IPS-15b (cell line): ENCODE measurements at regions not wholly inside any gene's neighbourhood (a gene's known extent, or its start where the extent isn't known, plus 50 kb on each side); places are given as distances from the start of the nearest gene placed in this dataset.

Source experiments
- H3K27me3 ChIP-seq: one replicate; pipeline ENCODE4 v1.6.1; 2013; ENCODE audit warnings: low read length; ENCODE audit not compliant: control insufficient read depth, insufficient read depth
- H3K36me3 ChIP-seq: one replicate; pipeline ENCODE4 v1.6.1; 2013; ENCODE audit warnings: low read length; ENCODE audit not compliant: control insufficient read depth, insufficient read depth
- H3K4me1 ChIP-seq: one replicate; pipeline ENCODE4 v1.6.1; 2013; ENCODE audit warnings: mild to moderate bottlenecking, low read length; ENCODE audit not compliant: control insufficient read depth, insufficient read depth
- H3K4me3 ChIP-seq: one replicate; pipeline ENCODE4 v1.5.1; 2013; ENCODE audit warnings: low read depth, low read length
- H3K9ac ChIP-seq: one replicate; pipeline ENCODE4 v1.6.1; 2013; ENCODE audit warnings: low read depth, mild to moderate bottlenecking, low read length
- H3K9me3 ChIP-seq: one replicate; pipeline ENCODE4 v1.6.1; 2013; ENCODE audit warnings: mild to moderate bottlenecking, low read length; ENCODE audit not compliant: control insufficient read depth, insufficient read depth

- no peak overlapping the region for H3K9ac ChIP-seq
- H3K36me3 ChIP-seq: no peaks in the 10 kb centered on the region
- H3K4me3 ChIP-seq: no peak overlapping the region
These were observed 324.7 kb downstream of the CASP12 start for GRCh38 chr11:104573441-104573990.

GRCh38 chr11:104572279-104572678 lies 326.0 kb downstream of the CASP12 start:
- H3K4me1 ChIP-seq: no peaks in the 10 kb centered on the region
- H3K4me3 ChIP-seq: no peak overlapping the region
- H3K9me3 ChIP-seq: peaks cover 4% of the 10 kb centered on the region
- H3K36me3 ChIP-seq: no peaks in the 10 kb centered on the region
- no peak overlapping the region for H3K9ac ChIP-seq
- no peaks in the 10 kb centered on the region for H3K27me3 ChIP-seq

More at GRCh38 chr11:104573441-104573990, 324.7 kb downstream of the CASP12 start:
- Histone ChIP-seq H3K4me1 (no peaks in the 10 kb centered on the region), H3K27me3 (no peaks in the 10 kb centered on the region), H3K9me3 (peaks cover 4% of the 10 kb centered on the region)

GRCh38 chr11:104570078-104570701 lies 328.1 kb downstream of the CASP12 start:
- no peak overlapping the region for H3K9ac ChIP-seq
- H3K9me3 ChIP-seq: no peaks in the 10 kb centered on the region
- no peaks in the 10 kb centered on the region for H3K4me1 ChIP-seq
- no peaks in the 10 kb centered on the region for H3K36me3 ChIP-seq
- H3K27me3 ChIP-seq: no peaks in the 10 kb centered on the region
- H3K4me3 ChIP-seq: no peak overlapping the region

- Histone ChIP-seq H3K4me1 (no peaks in the 10 kb centered on the region), H3K36me3 (no peaks in the 10 kb centered on the region), H3K9ac (no peak overlapping the region), H3K4me3 (no peak overlapping the region), H3K9me3 (no peaks in the 10 kb centered on the region), H3K27me3 (no peaks in the 10 kb centered on the region)
These were observed 332.7 kb downstream of the CASP12 start for GRCh38 chr11:104565583-104565961.

GRCh38 chr11:104564921-104565582 lies 333.2 kb downstream of the CASP12 start:
- no peaks in the 10 kb centered on the region for H3K27me3 ChIP-seq
- no peak overlapping the region for H3K4me3 ChIP-seq
- H3K4me1 ChIP-seq: no peaks in the 10 kb centered on the region
- no peak overlapping the region for H3K9ac ChIP-seq
- H3K36me3 ChIP-seq: no peaks in the 10 kb centered on the region
- H3K9me3 ChIP-seq: no peaks in the 10 kb centered on the region

GRCh38 chr11:104556606-104557301 lies 341.5 kb downstream of the CASP12 start:
- Histone ChIP-seq H3K27me3 (no peaks in the 10 kb centered on the region), H3K36me3 (no peaks in the 10 kb centered on the region), H3K4me3 (no peak overlapping the region), H3K4me1 (no peaks in the 10 kb centered on the region), H3K9ac (no peak overlapping the region), H3K9me3 (no peaks in the 10 kb centered on the region)

- H3K36me3 ChIP-seq: no peaks in the 10 kb centered on the region
- no peaks in the 10 kb centered on the region for H3K27me3 ChIP-seq
- H3K9me3 ChIP-seq: no peaks in the 10 kb centered on the region
- no peak overlapping the region for H3K9ac ChIP-seq
- no peaks in the 10 kb centered on the region for H3K4me1 ChIP-seq
- H3K4me3 ChIP-seq: no peak overlapping the region
These were observed 349.2 kb downstream of the CASP12 start for GRCh38 chr11:104549019-104549418.

- Histone ChIP-seq H3K36me3 (no peaks in the 10 kb centered on the region), H3K27me3 (no peaks in the 10 kb centered on the region), H3K4me1 (no peaks in the 10 kb centered on the region), H3K9ac (no peak overlapping the region), H3K9me3 (no peaks in the 10 kb centered on the region), H3K4me3 (no peak overlapping the region)
These were observed 350.1 kb downstream of the CASP12 start for GRCh38 chr11:104547996-104548661.

GRCh38 chr11:104546501-104546900 lies 351.8 kb downstream of the CASP12 start:
- Histone ChIP-seq H3K9ac (no peak overlapping the region), H3K27me3 (no peaks in the 10 kb centered on the region), H3K4me3 (no peak overlapping the region), H3K36me3 (no peaks in the 10 kb centered on the region), H3K4me1 (no peaks in the 10 kb centered on the region), H3K9me3 (no peaks in the 10 kb centered on the region)

GRCh38 chr11:104541701-104542100 lies 356.6 kb downstream of the CASP12 start:
- Histone ChIP-seq H3K4me1 (no peaks in the 10 kb centered on the region), H3K4me3 (no peak overlapping the region), H3K36me3 (no peaks in the 10 kb centered on the region), H3K27me3 (no peaks in the 10 kb centered on the region), H3K9me3 (no peaks in the 10 kb centered on the region), H3K9ac (no peak overlapping the region)

GRCh38 chr11:104538313-104538712 lies 359.9 kb downstream of the CASP12 start:
- Histone ChIP-seq H3K27me3 (no peaks in the 10 kb centered on the region), H3K9ac (no peak overlapping the region), H3K4me1 (peaks cover 3% of the 10 kb centered on the region), H3K36me3 (no peaks in the 10 kb centered on the region), H3K9me3 (no peaks in the 10 kb centered on the region), H3K4me3 (no peak overlapping the region)
